Fibroblast of lung (primary cell): ENCODE measurements at regions not wholly inside any gene's neighbourhood (a gene's known extent, or its start where the extent isn't known, plus 50 kb on each side); places are given as distances from the start of the nearest gene placed in this dataset.

Experiments
- DNase-seq, 2 donors: peaks; one replicate each; pipeline versions ENCODE4 v3.0.0 to v3.0.0-alpha.2; 2010; ENCODE audit warnings: low read depth in 2 of 2
- H2AFZ ChIP-seq: 2 replicates; pipeline ENCODE4 v1.5.1; 2012; ENCODE audit warnings: low read length, control low read depth, inconsistent platforms
- H3K27ac ChIP-seq: 2 replicates; pipeline ENCODE4 v1.5.1; 2011; ENCODE audit warnings: low read length, control low read depth; ENCODE audit not compliant: insufficient read depth
- H3K27me3 ChIP-seq: 2 replicates; pipeline ENCODE4 v1.5.1; 2011; ENCODE audit warnings: mild to moderate bottlenecking, low read length; ENCODE audit not compliant: control insufficient read depth, insufficient read depth
- H3K36me3 ChIP-seq: 2 replicates; pipeline ENCODE4 v1.5.1; 2011; ENCODE audit warnings: low read length; ENCODE audit not compliant: control insufficient read depth, insufficient read depth
- H3K4me1 ChIP-seq: 2 replicates; pipeline ENCODE4 v1.5.1; 2011; ENCODE audit warnings: low read length; ENCODE audit not compliant: control insufficient read depth, insufficient read depth; ENCODE audit errors: extremely low read depth
- H3K4me2 ChIP-seq: 2 replicates; pipeline ENCODE4 v1.5.1; 2011; ENCODE audit warnings: low read length, control low read depth; ENCODE audit not compliant: insufficient read depth; ENCODE audit errors: extremely low read depth
- H3K4me3 ChIP-seq, 4 experiments: fragments of 200-600 bp in 1 of 4; sonication (generic) in 1 of 4; replicated peaks in 1 of 4; 2 replicates each; pipeline ENCODE4 v1.5.1; 2011 to 2016; ENCODE audit warnings: low read length in 4 of 4, low read depth in 3 of 4, mild to moderate bottlenecking in 3 of 4, control low read depth in 2 of 4, inconsistent platforms in 1 of 4, mixed read lengths in 1 of 4; ENCODE audit not compliant: insufficient read depth in 1 of 4; ENCODE audit errors: control extremely low read depth in 1 of 4
- H3K79me2 ChIP-seq: 2 replicates; pipeline ENCODE4 v1.5.1; 2012; ENCODE audit warnings: mild to moderate bottlenecking, low read length, inconsistent platforms; ENCODE audit not compliant: control insufficient read depth, insufficient read depth
- H3K9ac ChIP-seq: 2 replicates; pipeline ENCODE4 v1.5.1; 2011; ENCODE audit warnings: mild to moderate bottlenecking, low read length, control low read depth; ENCODE audit not compliant: insufficient read depth
- H3K9me3 ChIP-seq: 2 replicates; pipeline ENCODE4 v1.5.1; 2012; ENCODE audit warnings: low read depth, low read length; ENCODE audit not compliant: control insufficient read depth, insufficient read depth
- H4K20me1 ChIP-seq: 2 replicates; pipeline ENCODE4 v1.5.1; 2011; ENCODE audit warnings: low read length; ENCODE audit not compliant: control insufficient read depth, insufficient read depth; ENCODE audit errors: extremely low read depth
- EZH2 ChIP-seq: IDR thresholded peaks from 2 replicates; pipeline ENCODE4 v1.5.1; 2012; ENCODE audit warnings: low read length, control low read depth, mild to moderate bottlenecking; ENCODE audit errors: missing control alignments
- TF ChIP-seq, protein P1 (sequence below), 2 donors: IDR thresholded peaks in 1 of 2; conservative IDR thresholded peaks in 1 of 2; 1 replicate in 1 of 2; 2 replicates in 1 of 2; pipeline ENCODE4 v1.5.1; 2011 to 2012; ENCODE audit warnings: low read length in 2 of 2, control low read depth in 1 of 2, inconsistent platforms in 1 of 2, low read depth in 1 of 2, mild to moderate bottlenecking in 1 of 2

DNA sequence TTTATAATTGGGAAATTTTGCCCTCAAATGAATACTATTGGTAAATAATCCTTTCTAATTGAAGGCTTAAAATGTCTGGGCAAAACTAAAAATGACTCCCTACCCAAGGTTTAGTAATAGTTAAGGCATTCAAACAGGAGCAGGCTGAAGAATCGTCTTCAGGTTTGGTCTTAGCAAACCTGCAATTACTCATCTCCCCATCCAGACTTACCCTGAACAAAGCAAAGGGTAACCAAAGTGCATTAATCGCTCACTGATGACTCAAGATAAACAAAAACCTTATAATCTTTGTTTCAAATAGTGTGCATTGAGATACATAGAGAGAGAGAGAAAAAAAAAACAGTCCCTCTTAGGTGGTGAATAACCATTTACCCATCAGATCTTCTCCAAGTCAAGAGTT is 225.5 kb downstream of the BMP2 start:
- no peaks in the 10 kb centered on the region for H3K4me1 ChIP-seq
- no peaks in the 10 kb centered on the region for H3K36me3 ChIP-seq
- H3K4me3 ChIP-seq = no peak overlapping the region
- H4K20me1 ChIP-seq = no peaks in the 10 kb centered on the region
- H2AFZ ChIP-seq = no peak overlapping the region
- H3K27ac ChIP-seq = no peak overlapping the region
- TF ChIP-seq, protein P1, sequence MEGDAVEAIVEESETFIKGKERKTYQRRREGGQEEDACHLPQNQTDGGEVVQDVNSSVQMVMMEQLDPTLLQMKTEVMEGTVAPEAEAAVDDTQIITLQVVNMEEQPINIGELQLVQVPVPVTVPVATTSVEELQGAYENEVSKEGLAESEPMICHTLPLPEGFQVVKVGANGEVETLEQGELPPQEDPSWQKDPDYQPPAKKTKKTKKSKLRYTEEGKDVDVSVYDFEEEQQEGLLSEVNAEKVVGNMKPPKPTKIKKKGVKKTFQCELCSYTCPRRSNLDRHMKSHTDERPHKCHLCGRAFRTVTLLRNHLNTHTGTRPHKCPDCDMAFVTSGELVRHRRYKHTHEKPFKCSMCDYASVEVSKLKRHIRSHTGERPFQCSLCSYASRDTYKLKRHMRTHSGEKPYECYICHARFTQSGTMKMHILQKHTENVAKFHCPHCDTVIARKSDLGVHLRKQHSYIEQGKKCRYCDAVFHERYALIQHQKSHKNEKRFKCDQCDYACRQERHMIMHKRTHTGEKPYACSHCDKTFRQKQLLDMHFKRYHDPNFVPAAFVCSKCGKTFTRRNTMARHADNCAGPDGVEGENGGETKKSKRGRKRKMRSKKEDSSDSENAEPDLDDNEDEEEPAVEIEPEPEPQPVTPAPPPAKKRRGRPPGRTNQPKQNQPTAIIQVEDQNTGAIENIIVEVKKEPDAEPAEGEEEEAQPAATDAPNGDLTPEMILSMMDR (conservative IDR thresholded peaks at IDR 0.05 in 1 of 2, IDR thresholded peaks at IDR 0.05 in 1 of 2; ENCODE audit: low read depth in 1 of 2, low read length in 2 of 2) = no peak
- TF ChIP-seq EZH2 = no peak
- H3K79me2 ChIP-seq = no peaks in the 10 kb centered on the region
- no peak overlapping the region for H3K9ac ChIP-seq
- H3K4me2 ChIP-seq = no peak overlapping the region
- H3K9me3 ChIP-seq = no peaks in the 10 kb centered on the region
- H3K27me3 ChIP-seq = no peaks in the 10 kb centered on the region
- peak in 1 of 2 donors; percentile 86 for DNase-seq

DNA sequence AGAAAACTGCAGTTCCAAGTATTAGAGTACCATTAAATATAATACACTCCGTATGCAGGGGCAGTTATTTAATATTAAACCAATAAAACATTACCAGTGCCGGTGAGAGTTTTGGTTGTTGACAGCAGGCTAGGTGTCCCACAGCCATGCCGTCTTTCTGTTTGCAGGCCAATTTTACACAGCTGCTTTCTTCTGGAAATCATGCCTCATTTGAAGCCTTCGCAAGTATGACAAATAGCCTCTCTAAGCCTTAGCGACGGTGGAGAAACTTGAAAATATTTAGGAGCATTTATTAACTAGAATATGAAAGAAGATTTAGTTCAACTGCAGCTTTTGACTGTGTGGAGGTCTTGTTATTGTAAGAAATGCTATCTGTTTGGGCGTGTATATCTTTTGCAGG is 226.0 kb downstream of the BMP2 start:
- DNase-seq = peak in 1 of 2 donors; percentile 32
- H3K4me3 ChIP-seq = no peak overlapping the region
- H3K27ac ChIP-seq = no peak overlapping the region
- TF ChIP-seq, protein P1 (conservative IDR thresholded peaks at IDR 0.05 in 1 of 2, IDR thresholded peaks at IDR 0.05 in 1 of 2; ENCODE audit: low read depth in 1 of 2, low read length in 2 of 2) = no peak
- TF ChIP-seq EZH2 = no peak
- H3K36me3 ChIP-seq = no peaks in the 10 kb centered on the region
- H3K9ac ChIP-seq = no peak overlapping the region
- H2AFZ ChIP-seq = no peak overlapping the region
- H3K9me3 ChIP-seq = no peaks in the 10 kb centered on the region
- no peaks in the 10 kb centered on the region for H3K79me2 ChIP-seq
- no peak overlapping the region for H3K4me2 ChIP-seq
- no peaks in the 10 kb centered on the region for H4K20me1 ChIP-seq
- no peaks in the 10 kb centered on the region for H3K27me3 ChIP-seq
- no peaks in the 10 kb centered on the region for H3K4me1 ChIP-seq

DNA sequence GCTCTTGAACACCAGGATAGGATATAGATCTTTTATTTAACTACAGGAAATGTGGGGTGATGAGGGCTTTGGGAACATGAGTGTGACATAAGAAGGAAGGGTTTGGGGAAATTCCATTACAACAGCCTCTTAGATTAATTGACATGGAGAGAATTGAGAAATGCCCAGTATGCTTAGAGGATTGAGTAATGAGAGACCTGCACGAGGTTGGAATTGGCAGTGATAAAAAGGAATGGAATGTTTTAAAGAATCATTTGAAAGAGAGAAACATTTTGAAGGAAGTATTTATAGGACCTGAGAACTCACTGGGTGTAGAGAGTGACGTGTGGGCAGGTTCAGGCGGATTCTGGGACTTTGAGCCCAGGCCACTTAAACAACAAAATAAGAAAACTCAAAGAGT is 227.0 kb downstream of the BMP2 start:
- H3K36me3 ChIP-seq = no peaks in the 10 kb centered on the region
- no peaks in the 10 kb centered on the region for H3K4me1 ChIP-seq
- H3K27me3 ChIP-seq = no peaks in the 10 kb centered on the region
- no peaks in the 10 kb centered on the region for H4K20me1 ChIP-seq
- H3K9ac ChIP-seq = no peak overlapping the region
- H3K4me3 ChIP-seq = no peak overlapping the region
- no peak overlapping the region for H3K27ac ChIP-seq
- no peak for TF ChIP-seq EZH2
- TF ChIP-seq, protein P1 (conservative IDR thresholded peaks at IDR 0.05 in 1 of 2, IDR thresholded peaks at IDR 0.05 in 1 of 2; ENCODE audit: low read depth in 1 of 2, low read length in 2 of 2) = no peak
- no peaks in the 10 kb centered on the region for H3K79me2 ChIP-seq
- H3K9me3 ChIP-seq = no peaks in the 10 kb centered on the region
- H2AFZ ChIP-seq = no peak overlapping the region
- peak; percentile 50 to 79 for DNase-seq
- no peak overlapping the region for H3K4me2 ChIP-seq
